SHP77 treated with DMSO at 0.1 percent for 48 hours (cell line): ENCODE measurements at regions not wholly inside any gene's neighbourhood (a gene's known extent, or its start where the extent isn't known, plus 50 kb on each side); places are given as distances from the start of the nearest gene placed in this dataset.
"Not testable (repeated sequence)": the region's sequence is repeated elsewhere in the genome, so short reads cannot be mapped to it uniquely, and the experiment has no call there.

Source experiments
- DNase-seq: peaks from one replicate; lab custom pipeline; 2025; lab: John Stamatoyannopoulos, UW

DNA sequence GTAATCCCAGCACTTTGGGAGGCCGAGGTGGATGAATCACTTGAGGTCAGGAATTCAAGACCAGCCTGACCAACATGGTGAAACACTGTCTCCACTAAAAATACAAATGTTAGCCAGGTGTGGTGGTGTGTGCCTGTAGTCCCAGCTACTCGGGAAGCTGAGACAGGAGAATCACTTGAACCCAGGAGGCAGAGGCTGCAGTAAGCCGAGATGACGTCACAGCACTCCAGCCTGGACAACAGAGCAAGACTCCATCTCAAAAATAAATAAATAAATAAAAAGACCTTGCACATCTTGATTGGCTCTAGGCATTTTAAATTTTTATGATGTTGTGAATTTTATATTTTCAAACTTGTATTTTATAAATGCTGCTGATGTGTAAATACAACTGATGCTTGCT, 141.7 kb downstream of the ARRDC3 start:
- DNase-seq: not testable (repeated sequence)

- no peak for DNase-seq
Observed at GRCh38 chr5:91240175-91240574, 142.9 kb downstream of the ARRDC3 start.

DNA sequence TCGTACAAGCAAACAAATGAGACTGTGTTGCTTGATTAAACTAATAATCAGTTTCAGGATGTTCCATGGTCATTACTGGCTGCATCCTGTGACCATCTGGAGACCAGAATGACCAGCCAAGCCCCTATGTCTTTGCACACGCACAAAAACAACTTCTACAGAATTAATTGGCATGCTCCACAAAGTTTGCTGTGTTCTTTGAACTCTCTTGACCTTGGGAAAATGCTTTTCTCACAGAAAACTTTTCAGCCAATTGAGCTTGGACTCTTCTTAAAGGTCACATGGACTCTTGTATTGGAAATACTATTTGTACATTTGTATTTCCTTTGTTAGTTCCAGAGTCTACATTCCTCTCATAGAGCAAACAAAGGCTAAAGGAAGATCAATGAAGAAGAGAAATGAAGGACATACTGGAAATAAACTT, 147.8 kb downstream of the ARRDC3 start:
- DNase-seq: no peak

- no peak for DNase-seq
Observed at GRCh38 chr5:91232523-91232922, 150.6 kb downstream of the ARRDC3 start.

DNA sequence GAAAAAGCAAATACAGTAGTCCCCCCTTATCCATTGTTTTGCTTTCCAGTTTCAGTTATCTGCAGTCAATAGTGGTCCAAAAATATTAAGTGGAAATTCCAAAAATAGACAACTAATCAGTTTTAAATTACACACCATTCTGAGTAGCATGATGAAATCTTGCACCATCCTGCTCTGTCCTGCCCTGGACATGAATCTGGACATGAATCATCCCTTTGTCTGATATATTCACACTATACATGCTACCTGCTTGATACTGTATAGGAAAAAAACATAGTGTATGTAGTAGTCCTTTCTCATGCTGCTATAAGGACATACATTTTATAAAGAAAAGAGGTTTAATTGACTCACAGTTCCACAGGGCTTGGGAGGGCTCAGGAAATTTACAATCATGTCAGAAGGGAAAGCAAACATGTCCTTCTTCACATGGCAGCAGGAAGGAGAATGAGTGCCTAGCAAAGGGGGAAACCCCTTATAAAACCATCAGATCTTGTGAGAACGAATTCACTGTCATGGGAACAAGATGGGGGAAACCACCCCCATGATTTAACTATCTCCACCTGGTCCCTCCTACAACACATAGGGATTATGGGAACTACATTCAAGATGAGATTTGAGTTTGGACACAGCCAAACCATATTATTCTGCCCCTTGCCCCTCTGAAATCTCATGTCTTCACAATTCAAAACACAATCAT, 153.9 kb downstream of the ARRDC3 start:
- DNase-seq: no peak

- DNase-seq: no peak
Observed at GRCh38 chr5:91228188-91228587, 154.9 kb downstream of the ARRDC3 start.

DNA sequence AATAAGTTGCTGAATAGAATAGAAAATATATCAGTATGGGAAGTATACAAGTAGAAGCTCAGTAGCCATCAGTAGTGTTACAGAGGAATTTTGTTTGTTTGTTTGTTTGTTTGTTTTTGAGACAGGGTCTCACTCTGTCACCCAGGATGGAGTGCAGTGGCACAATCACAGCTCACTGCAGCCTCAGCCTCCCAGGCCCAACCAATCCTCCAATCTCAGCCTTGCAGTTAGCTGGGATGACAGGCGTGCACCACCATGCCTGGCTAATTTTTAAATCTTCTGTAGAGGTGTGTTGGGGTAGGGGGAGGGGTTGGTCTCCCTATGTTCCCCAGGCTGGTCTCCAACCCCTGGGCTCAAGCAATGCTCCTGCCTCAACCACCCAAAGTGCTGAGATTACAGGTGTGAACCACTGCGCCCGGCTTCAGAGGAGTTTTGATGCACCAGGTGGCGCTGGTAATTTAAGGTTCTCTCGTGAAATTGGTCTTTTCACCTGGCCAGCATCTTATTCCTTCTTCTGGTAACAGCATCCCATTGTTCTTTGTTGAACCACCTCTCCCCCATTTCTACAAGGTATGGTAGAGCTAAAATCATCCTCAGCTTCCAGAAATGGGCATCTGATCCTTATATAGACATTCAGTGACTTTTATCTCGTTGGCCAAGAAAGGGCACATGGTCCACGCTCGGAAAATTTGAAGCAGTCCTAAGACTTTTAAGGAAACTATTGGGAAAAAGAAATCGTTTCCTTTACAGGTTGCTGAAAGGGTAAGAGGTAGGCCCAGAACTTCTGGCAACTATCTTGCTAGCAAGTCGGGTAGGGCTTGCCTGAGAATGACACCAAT, 157.1 kb downstream of the ARRDC3 start:
- no peak for DNase-seq

DNA sequence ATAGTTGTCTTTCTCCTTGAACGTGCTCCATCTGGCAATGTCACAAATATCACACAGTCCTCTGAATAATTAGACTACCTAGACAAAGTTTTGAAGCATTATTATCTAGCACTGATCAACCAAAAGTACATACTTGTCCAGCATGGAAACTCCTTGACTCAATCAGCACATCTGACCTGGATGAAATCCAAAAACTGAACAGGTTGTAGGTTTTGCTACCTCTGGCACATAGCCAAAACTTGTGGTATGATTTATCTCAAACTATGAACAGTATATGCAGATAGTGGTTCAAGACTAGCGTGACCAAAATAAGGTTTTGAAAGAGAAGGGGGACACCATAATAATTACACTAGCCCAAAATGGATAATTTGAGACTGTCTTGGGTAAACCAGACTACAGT, 158.1 kb downstream of the ARRDC3 start:
- DNase-seq: no peak

DNA sequence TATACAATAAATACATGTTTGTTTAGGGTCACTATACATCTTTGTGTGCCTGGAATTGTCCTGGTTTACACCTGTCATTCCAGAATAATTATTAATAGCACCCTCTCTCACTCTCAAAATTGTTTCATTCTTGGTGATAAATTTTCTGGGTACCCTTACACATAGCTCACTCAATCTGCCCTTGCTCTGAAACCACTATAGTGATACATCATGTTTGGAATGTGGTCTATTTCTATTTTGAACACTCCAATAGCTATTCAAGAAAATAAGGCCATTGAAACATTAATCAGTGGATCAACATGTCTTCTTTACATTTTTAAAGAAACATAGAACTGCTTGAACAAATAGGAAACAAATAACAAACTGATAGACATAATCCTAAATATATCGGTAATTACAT, 158.7 kb downstream of the ARRDC3 start:
- DNase-seq: no peak

GRCh38 chr5:91223886-91224285, 159.2 kb downstream of the ARRDC3 start:
- DNase-seq: no peak

- no peak for DNase-seq
Observed at GRCh38 chr5:91222482-91222881, 160.6 kb downstream of the ARRDC3 start.

DNA sequence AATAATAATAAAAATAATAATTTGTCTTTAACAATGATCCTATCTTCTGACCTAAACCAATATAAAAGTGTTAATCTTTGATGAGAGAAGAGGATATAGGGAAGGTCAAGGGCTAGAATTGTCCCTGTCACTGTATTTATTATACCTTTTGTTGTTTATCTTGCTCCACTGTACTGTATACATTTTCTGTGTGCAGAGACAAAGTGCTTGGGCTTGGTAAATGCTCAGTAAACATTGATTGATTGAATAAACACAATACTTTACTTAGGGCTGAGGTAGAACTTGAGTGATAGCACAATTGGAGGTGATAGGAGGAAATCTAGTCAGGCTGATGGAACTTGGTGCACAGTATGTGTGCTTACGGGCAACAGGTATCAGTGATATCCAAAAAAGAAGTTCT, 161.2 kb downstream of the ARRDC3 start:
- DNase-seq: no peak

- peak; percentile 7 for DNase-seq
Observed at GRCh38 chr5:91219803-91220371, 163.2 kb downstream of the ARRDC3 start.

- DNase-seq: no peak
Observed at GRCh38 chr5:91219091-91219802, 163.9 kb downstream of the ARRDC3 start.

GRCh38 chr5:91217859-91218258, 165.3 kb downstream of the ARRDC3 start:
- DNase-seq: no peak

- no peak for DNase-seq
Observed at GRCh38 chr5:91214571-91214970, 168.5 kb downstream of the ARRDC3 start.
